Retinal pigment epithelial cell (primary cell): ENCODE measurements at regions not wholly inside any gene's neighbourhood (a gene's known extent, or its start where the extent isn't known, plus 50 kb on each side); places are given as distances from the start of the nearest gene placed in this dataset.

Experiments used
- DNase-seq: peaks from one replicate; pipeline ENCODE4 v3.0.0-alpha.2; 2010; ENCODE audit warnings: low read depth
- H3K4me3 ChIP-seq: 2 replicates; pipeline ENCODE4 v1.5.1; 2011; ENCODE audit warnings: mild to moderate bottlenecking, low read length, control low read depth, moderate library complexity
- TF ChIP-seq, protein P1 (sequence below): conservative IDR thresholded peaks from 2 replicates; pipeline ENCODE4 v1.5.1; 2011; ENCODE audit warnings: low read depth, low read length, control low read depth, inconsistent platforms

- H3K4me3 ChIP-seq: no peak overlapping the region
- TF ChIP-seq, protein P1, sequence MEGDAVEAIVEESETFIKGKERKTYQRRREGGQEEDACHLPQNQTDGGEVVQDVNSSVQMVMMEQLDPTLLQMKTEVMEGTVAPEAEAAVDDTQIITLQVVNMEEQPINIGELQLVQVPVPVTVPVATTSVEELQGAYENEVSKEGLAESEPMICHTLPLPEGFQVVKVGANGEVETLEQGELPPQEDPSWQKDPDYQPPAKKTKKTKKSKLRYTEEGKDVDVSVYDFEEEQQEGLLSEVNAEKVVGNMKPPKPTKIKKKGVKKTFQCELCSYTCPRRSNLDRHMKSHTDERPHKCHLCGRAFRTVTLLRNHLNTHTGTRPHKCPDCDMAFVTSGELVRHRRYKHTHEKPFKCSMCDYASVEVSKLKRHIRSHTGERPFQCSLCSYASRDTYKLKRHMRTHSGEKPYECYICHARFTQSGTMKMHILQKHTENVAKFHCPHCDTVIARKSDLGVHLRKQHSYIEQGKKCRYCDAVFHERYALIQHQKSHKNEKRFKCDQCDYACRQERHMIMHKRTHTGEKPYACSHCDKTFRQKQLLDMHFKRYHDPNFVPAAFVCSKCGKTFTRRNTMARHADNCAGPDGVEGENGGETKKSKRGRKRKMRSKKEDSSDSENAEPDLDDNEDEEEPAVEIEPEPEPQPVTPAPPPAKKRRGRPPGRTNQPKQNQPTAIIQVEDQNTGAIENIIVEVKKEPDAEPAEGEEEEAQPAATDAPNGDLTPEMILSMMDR: no peak
- DNase-seq: no peak
Observed at GRCh38 chr1:98216304-98216703, 295.5 kb upstream of the DPYD start.

DNA sequence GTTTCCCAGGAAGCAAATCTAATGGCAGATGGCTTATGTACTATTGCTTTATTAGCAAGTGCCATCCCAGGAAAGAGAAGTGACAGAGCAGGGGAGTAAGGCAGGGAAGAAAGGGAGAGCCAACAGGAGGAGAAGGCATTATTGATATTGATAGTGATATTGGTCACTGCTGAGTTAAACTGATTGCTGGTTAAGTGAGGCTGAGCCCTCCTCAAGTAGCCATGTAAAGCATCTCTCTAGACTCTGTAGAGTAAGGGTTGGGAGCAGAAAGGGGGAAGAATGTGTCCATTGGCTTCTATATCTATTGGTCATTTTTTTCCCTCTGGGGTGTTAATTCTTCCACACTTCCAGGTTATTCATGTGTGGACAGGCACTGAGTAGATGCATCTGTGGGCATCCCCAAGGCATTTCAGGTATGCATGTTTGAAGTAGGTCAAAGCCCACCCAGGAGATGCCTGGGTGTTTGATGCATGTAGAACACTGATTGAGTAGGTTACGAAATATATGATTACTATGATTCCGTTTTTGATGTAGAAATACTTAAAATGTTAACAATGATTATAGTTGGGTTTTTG is 290.5 kb upstream of the DPYD start:
- H3K4me3 ChIP-seq: no peak overlapping the region
- DNase-seq: no peak
- TF ChIP-seq, protein P1: no peak

DNA sequence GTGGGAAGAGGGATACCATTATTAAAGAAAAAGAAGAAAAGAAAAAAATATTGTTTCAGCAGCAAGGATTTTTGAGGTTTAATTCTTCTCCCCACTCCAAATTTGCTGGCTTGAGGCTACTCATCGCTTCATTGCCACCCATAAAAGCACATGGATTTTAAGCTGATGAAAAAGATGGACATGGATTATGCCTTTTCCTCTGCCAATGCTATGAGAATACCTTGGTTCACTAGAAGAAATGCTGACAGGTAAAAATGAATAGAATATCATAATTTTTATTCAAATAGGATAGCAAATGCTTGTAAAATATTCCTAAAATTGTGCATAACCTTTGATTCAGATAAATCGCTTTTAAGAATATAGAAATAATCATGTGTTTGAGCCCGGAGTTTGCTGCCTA is 289.7 kb upstream of the DPYD start:
- H3K4me3 ChIP-seq: no peak overlapping the region
- no peak for DNase-seq
- TF ChIP-seq, protein P1: no peak

- TF ChIP-seq, protein P1: no peak
- peak overlapping the region; percentile 0 for H3K4me3 ChIP-seq
Observed at GRCh38 chr1:98210064-98210463, 289.2 kb upstream of the DPYD start.

GRCh38 chr1:98205291-98206017 is 284.6 kb upstream of the DPYD start:
- H3K4me3 ChIP-seq: no peak overlapping the region
- TF ChIP-seq, protein P1: no peak
- DNase-seq: no peak

More at GRCh38 chr1:98210064-98210463, 289.2 kb upstream of the DPYD start:
- peak; percentile 95 for DNase-seq

DNA sequence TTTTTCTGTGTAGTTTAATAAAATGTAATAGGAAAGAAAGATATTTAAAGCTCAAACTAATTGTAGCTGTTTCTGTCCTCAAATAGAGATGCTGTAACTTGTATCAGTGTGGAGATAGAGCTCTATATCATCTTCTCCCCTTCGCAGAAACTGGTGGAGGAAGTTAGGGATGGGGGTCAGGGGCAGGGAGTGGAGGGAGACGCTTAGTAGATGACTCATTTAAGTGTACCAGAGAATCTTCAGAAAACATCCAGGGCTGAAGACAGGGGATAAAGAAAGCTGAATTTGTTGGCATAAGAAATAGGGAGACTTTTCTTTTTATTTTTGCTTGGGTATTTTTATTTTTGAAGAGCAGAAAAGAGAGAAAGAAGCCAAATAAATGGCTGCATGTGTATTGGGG is 282.6 kb upstream of the DPYD start:
- no peak overlapping the region for H3K4me3 ChIP-seq
- TF ChIP-seq, protein P1: no peak
- no peak for DNase-seq

DNA sequence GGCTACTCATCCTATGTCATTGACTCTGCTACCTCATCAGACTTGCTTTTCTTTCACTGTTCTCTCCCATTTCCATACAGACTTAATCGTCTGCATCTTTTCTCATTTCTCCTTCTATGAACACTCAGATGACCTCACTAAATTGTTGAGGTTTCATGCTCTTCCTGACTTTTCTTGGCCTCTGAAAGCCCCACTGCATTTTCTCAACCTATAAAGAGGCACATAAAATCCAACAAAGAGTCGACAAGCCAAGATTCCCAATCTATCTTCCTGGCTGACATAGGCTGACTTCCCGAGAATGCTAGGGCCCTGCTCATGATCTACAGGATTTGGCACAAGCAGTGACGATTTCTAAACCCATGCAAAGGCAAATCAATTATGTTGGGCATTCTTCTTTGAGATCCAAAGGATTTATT is 280.8 kb upstream of the DPYD start:
- DNase-seq: no peak
- no peak overlapping the region for H3K4me3 ChIP-seq
- TF ChIP-seq, protein P1: no peak
